HG03521 (cell line): ENCODE measurements at regions not wholly inside any gene's neighbourhood (a gene's known extent, or its start where the extent isn't known, plus 50 kb on each side); places are given as distances from the start of the nearest gene placed in this dataset.
"Not testable (repeated sequence)": the region's sequence is repeated elsewhere in the genome, so short reads cannot be mapped to it uniquely, and the experiment has no call there.

Experiments
- ATAC-seq: cut with Tn5 transposase; IDR thresholded peaks from one replicate; pipeline ENCODE4 v1.9.1; 2021; ENCODE audit warnings: mild to moderate bottlenecking, moderate library complexity; ENCODE audit not compliant: unreplicated experiment

GRCh38 chr3:98701071-98701675, 62.0 kb upstream of the ST3GAL6 start:
- ATAC-seq: no peak

GRCh38 chr3:98702166-98702565, 61.0 kb upstream of the ST3GAL6 start:
- ATAC-seq: no peak

- ATAC-seq: no peak
Measured at GRCh38 chr3:98705212-98705611, 57.9 kb upstream of the ST3GAL6 start.

GRCh38 chr3:98705694-98706093, 57.4 kb upstream of the ST3GAL6 start:
- no peak for ATAC-seq

- not testable (repeated sequence) for ATAC-seq
Measured at GRCh38 chr3:98708681-98709080, 54.5 kb upstream of the ST3GAL6 start.

- no peak for ATAC-seq
Measured at GRCh38 chr3:98709441-98709840, 53.7 kb upstream of the ST3GAL6 start.

- ATAC-seq: no peak
Measured at GRCh38 chr3:98710067-98710659, 53.0 kb upstream of the ST3GAL6 start.

- no peak for ATAC-seq
Measured at GRCh38 chr3:98711426-98711825, 51.7 kb upstream of the ST3GAL6 start.

- ATAC-seq: no peak
Measured at GRCh38 chr3:98712726-98713125, 50.4 kb upstream of the ST3GAL6 start.

GRCh38 chr3:98713332-98713731, 49.8 kb upstream of the ST3GAL6 start:
- not testable (repeated sequence) for ATAC-seq
